ENCODE measurements at regions not wholly inside any gene's neighbourhood (a gene's known extent, or its start where the extent isn't known, plus 50 kb on each side); places are given as distances from the start of the nearest gene placed in this dataset.
"Not testable (repeated sequence)": the region's sequence is repeated elsewhere in the genome, so short reads cannot be mapped to it uniquely, and the experiment has no call there.

- TF ChIP-seq POLR2A (IDR thresholded peaks at IDR 0.05; ENCODE audit: low read length); GATA1 (IDR thresholded peaks at IDR 0.05; ENCODE audit: low read depth, low read length): not testable (repeated sequence)
These were observed 84.6 kb downstream of the UTRN start for GRCh38 chr6:144369696-144370095.
